A673 (cell line): ENCODE measurements at regions not wholly inside any gene's neighbourhood (a gene's known extent, or its start where the extent isn't known, plus 50 kb on each side); places are given as distances from the start of the nearest gene placed in this dataset.
"Not testable (repeated sequence)": the region's sequence is repeated elsewhere in the genome, so short reads cannot be mapped to it uniquely, and the experiment has no call there.

Source experiments
- EZH2 ChIP-seq: fragments of 200-600 bp; sonication (generic); IDR thresholded peaks from 2 replicates; pipeline ENCODE4 v1.6.1; 2017; ENCODE audit warnings: borderline replicate concordance, low read depth, mild to moderate bottlenecking, mixed read lengths, antibody characterized with exemption, low read length; ENCODE audit not compliant: poor library complexity, severe bottlenecking
- TF ChIP-seq, protein P1 (sequence below): fragments of 300-800, 200-600 bp; sonication (generic); conservative IDR thresholded peaks from 2 replicates; pipeline ENCODE4 v1.5.1; 2017; ENCODE audit warnings: low read depth, mild to moderate bottlenecking, antibody characterized with exemption, low read length, moderate library complexity, mixed read lengths

DNA sequence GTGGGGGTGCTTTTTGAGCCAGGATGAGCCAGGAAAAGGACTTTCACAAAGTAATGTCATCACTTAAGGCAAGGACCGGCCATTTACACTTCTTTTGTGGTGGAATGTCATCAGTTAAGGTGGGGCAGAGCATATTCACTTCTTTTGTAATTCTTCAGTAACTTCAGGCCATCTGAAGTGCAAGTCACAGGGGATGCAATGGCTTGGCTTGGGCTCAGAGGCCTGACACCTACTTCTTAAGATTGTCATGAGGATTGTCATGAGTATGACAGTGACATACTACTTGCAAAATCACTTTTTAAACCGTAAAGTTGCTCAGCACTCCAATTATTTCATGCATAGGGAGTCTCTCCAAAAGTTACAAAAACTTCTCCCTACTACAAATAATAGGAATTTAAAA lies 114.4 kb upstream of the CACHD1 start:
- TF ChIP-seq EZH2 = not testable (repeated sequence)
- TF ChIP-seq, protein P1, sequence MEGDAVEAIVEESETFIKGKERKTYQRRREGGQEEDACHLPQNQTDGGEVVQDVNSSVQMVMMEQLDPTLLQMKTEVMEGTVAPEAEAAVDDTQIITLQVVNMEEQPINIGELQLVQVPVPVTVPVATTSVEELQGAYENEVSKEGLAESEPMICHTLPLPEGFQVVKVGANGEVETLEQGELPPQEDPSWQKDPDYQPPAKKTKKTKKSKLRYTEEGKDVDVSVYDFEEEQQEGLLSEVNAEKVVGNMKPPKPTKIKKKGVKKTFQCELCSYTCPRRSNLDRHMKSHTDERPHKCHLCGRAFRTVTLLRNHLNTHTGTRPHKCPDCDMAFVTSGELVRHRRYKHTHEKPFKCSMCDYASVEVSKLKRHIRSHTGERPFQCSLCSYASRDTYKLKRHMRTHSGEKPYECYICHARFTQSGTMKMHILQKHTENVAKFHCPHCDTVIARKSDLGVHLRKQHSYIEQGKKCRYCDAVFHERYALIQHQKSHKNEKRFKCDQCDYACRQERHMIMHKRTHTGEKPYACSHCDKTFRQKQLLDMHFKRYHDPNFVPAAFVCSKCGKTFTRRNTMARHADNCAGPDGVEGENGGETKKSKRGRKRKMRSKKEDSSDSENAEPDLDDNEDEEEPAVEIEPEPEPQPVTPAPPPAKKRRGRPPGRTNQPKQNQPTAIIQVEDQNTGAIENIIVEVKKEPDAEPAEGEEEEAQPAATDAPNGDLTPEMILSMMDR = not testable (repeated sequence)
